ENCODE measurements at regions not wholly inside any gene's neighbourhood (a gene's known extent, or its start where the extent isn't known, plus 50 kb on each side); places are given as distances from the start of the nearest gene placed in this dataset.

DNA sequence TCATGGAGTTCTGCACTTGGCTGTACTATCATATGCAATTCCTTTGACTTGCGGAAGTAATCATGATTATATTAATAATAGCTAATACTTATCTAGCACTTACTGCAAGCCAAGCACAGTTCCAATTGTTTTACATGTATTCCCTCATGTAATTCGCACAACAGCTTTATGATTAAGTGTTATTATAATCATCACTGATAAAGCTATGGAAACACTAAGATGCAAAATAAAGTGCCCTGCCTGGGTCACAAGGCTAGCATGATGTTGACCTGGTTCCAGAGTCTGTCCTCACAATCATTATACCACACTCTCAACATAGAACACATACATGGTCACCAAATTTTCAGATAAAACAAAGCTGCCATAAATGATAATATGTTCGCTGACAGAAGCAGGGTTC is 234.6 kb downstream of the FMR1NB start:
- Histone ChIP-seq H3K56ac (ENCODE audit: insufficient read length, low read depth, low read length) (no peak overlapping the region), H2BK20ac (ENCODE audit: low read depth, low read length, poor library complexity, severe bottlenecking) (no peak overlapping the region), H3K27me3 (ENCODE audit: insufficient read depth, low read length) (no peaks in the 10 kb centered on the region), H3K79me1 (ENCODE audit: insufficient read depth, low read depth, low read length, poor library complexity, severe bottlenecking) (no peaks in the 10 kb centered on the region), H3K23ac (ENCODE audit: insufficient read length, low read depth, low read length) (no peak overlapping the region), H3K23me2 (ENCODE audit: insufficient read length, low read depth, low read length, poor library complexity, severe bottlenecking) (no peaks in the 10 kb centered on the region), H4K5ac (ENCODE audit: insufficient read length, low read depth, low read length) (no peak overlapping the region), H3K18ac (ENCODE audit: insufficient read length, low read depth, low read length) (no peak overlapping the region), H2BK120ac (ENCODE audit: low read depth, low read length, poor library complexity, severe bottlenecking) (no peak overlapping the region), H4K8ac (replicated peaks; ENCODE audit: insufficient read length, low read depth, low read length) (no peak overlapping the region), H4K91ac (ENCODE audit: insufficient read length, low read depth, low read length) (no peak overlapping the region), H3K4me1 (ENCODE audit: insufficient read depth, low read length) (no peaks in the 10 kb centered on the region), H3K79me2 (ENCODE audit: insufficient read depth, low read length) (no peaks in the 10 kb centered on the region), H2AK5ac (ENCODE audit: insufficient read length, low read length) (no peak overlapping the region), H3K27ac (ENCODE audit: insufficient read length, low read depth, low read length) (no peak overlapping the region), H2BK15ac (ENCODE audit: low read depth, low read length) (no peak overlapping the region), H3K9ac (ENCODE audit: extremely low read depth, insufficient read length, low read length) (no peak overlapping the region), H3K4ac (ENCODE audit: low read depth, low read length) (no peak overlapping the region), H3K9me3 (ENCODE audit: control insufficient read depth, low read depth, low read length) (peaks cover 42% of the 10 kb centered on the region), H2BK12ac (ENCODE audit: insufficient read length, low read depth, low read length) (no peak overlapping the region), H3K14ac (ENCODE audit: insufficient read depth, low read length) (no peak overlapping the region), H2AFZ (ENCODE audit: low read length) (no peak overlapping the region), H3T11ph (ENCODE audit: low read length) (no peak overlapping the region), H2BK5ac (ENCODE audit: insufficient read length, low read length) (no peak overlapping the region), H3K4me2 (ENCODE audit: insufficient read depth, insufficient read length, low read length) (no peak overlapping the region), H4K20me1 (ENCODE audit: control insufficient read depth, insufficient read depth, insufficient read length) (no peaks in the 10 kb centered on the region)
- H3K4me1 Mint-ChIP-seq = no peaks in the 10 kb centered on the region
- no peak for DNase-seq
- H3K9me3 Mint-ChIP-seq = peaks cover 59 to 68% of the 10 kb centered on the region in 2 experiments
- H3K27me3 Mint-ChIP-seq (ENCODE audit: low read depth) = no peaks in the 10 kb centered on the region
- no peak overlapping the region for H3K4me3 Mint-ChIP-seq
- H3K27ac Mint-ChIP-seq = no peak overlapping the region
- no peaks in the 10 kb centered on the region; a peak in 1 of 7 replicates for H3K36me3 Mint-ChIP-seq (ENCODE audit: insufficient read depth in 1 of 3, low read depth in 3 of 3)
- WGBS (ENCODE audit: extremely low coverage, insufficient read length, low lambda C conversion rate) = no CpG with 5 or more reads among the region's 3 CpGs
- TF ChIP-seq, protein P1, sequence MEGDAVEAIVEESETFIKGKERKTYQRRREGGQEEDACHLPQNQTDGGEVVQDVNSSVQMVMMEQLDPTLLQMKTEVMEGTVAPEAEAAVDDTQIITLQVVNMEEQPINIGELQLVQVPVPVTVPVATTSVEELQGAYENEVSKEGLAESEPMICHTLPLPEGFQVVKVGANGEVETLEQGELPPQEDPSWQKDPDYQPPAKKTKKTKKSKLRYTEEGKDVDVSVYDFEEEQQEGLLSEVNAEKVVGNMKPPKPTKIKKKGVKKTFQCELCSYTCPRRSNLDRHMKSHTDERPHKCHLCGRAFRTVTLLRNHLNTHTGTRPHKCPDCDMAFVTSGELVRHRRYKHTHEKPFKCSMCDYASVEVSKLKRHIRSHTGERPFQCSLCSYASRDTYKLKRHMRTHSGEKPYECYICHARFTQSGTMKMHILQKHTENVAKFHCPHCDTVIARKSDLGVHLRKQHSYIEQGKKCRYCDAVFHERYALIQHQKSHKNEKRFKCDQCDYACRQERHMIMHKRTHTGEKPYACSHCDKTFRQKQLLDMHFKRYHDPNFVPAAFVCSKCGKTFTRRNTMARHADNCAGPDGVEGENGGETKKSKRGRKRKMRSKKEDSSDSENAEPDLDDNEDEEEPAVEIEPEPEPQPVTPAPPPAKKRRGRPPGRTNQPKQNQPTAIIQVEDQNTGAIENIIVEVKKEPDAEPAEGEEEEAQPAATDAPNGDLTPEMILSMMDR (conservative IDR thresholded peaks at IDR 0.05) = no peak
